Ishikawa (cell line): ENCODE measurements at regions not wholly inside any gene's neighbourhood (a gene's known extent, or its start where the extent isn't known, plus 50 kb on each side); places are given as distances from the start of the nearest gene placed in this dataset.

Experiments
- CEBPB ChIP-seq: IDR thresholded peaks from 2 replicates; pipeline ENCODE4 v1.6.1; 2012
- CREB1 ChIP-seq: IDR thresholded peaks from 2 replicates; pipeline ENCODE4 v1.6.1; 2012; ENCODE audit warnings: low read depth
- EGR1 ChIP-seq: IDR thresholded peaks from 2 replicates; pipeline ENCODE4 v1.6.1; 2012
- EP300 ChIP-seq: IDR thresholded peaks from 2 replicates; pipeline ENCODE4 v1.6.1; 2012; ENCODE audit warnings: borderline replicate concordance
- FOXM1 ChIP-seq: IDR thresholded peaks from 2 replicates; pipeline ENCODE4 v1.6.1; 2012; ENCODE audit warnings: low read depth, borderline replicate concordance
- MAX ChIP-seq: IDR thresholded peaks from 2 replicates; pipeline ENCODE4 v1.6.1; 2012
- NFIC ChIP-seq: IDR thresholded peaks from 2 replicates; pipeline ENCODE4 v1.6.1; 2012
- RAD21 ChIP-seq: IDR thresholded peaks from 2 replicates; pipeline ENCODE4 v1.6.1; 2012; ENCODE audit warnings: low read depth
- REST ChIP-seq: IDR thresholded peaks from 2 replicates; pipeline ENCODE4 v1.6.1; 2012; ENCODE audit warnings: low read depth, mild to moderate bottlenecking
- TCF12 ChIP-seq: IDR thresholded peaks from 2 replicates; pipeline ENCODE4 v1.6.1; 2012; ENCODE audit warnings: low read depth
- TEAD4 ChIP-seq: IDR thresholded peaks from 2 replicates; pipeline ENCODE4 v1.6.1; 2012
- USF1 ChIP-seq: IDR thresholded peaks from 2 replicates; pipeline ENCODE4 v1.6.1; 2012
- YY1 ChIP-seq: IDR thresholded peaks from 2 replicates; pipeline ENCODE4 v1.6.1; 2012; ENCODE audit warnings: low read depth
- ZBTB7A ChIP-seq: IDR thresholded peaks from 2 replicates; pipeline ENCODE4 v1.6.1; 2012; ENCODE audit warnings: low read depth

GRCh38 chr3:187822402-187822801 is 77.1 kb upstream of the BCL6 start:
- TF ChIP-seq MAX (no peak), CEBPB (no peak), TCF12 (no peak), EP300 (no peak), TEAD4 (no peak), YY1 (no peak), RAD21 (no peak), EGR1 (no peak), NFIC (no peak), ZBTB7A (no peak), REST (no peak), FOXM1 (no peak), CREB1 (no peak), USF1 (no peak)
